NT2/D1 (cell line): ENCODE measurements at regions not wholly inside any gene's neighbourhood (a gene's known extent, or its start where the extent isn't known, plus 50 kb on each side); places are given as distances from the start of the nearest gene placed in this dataset.

ENCODE experiments used
- YY1 ChIP-seq: IDR thresholded peaks from 2 replicates; pipeline ENCODE4 v1.6.1; 2011; ENCODE audit not compliant: insufficient read length, insufficient read depth
- ZNF274 ChIP-seq: IDR thresholded peaks from 2 replicates; pipeline ENCODE4 v1.6.1; 2011; ENCODE audit warnings: mild to moderate bottlenecking, low read depth, low read length

GRCh38 chr6:40792183-40792582, 205.0 kb upstream of the LRFN2 start:
- TF ChIP-seq YY1 (no peak), ZNF274 (no peak)
